ENCODE measurements at regions not wholly inside any gene's neighbourhood (a gene's known extent, or its start where the extent isn't known, plus 50 kb on each side); places are given as distances from the start of the nearest gene placed in this dataset.

- TF ChIP-seq CTCF (conservative IDR thresholded peaks at IDR 0.05; ENCODE audit: low read length) (no peak), EZH2phosphoT487 (IDR thresholded peaks at IDR 0.05; ENCODE audit: borderline replicate concordance) (no peak)
Measured at GRCh38 chr15:88376574-88377174, 90.5 kb downstream of the MRPL46 start.

Measured in Loucy (cell line).